GM19372 (cell line): ENCODE measurements at regions not wholly inside any gene's neighbourhood (a gene's known extent, or its start where the extent isn't known, plus 50 kb on each side); places are given as distances from the start of the nearest gene placed in this dataset.

Source experiments
- ATAC-seq: cut with Tn5 transposase; IDR thresholded peaks from one replicate; pipeline ENCODE4 v1.9.1; 2021; ENCODE audit warnings: mild to moderate bottlenecking, low read depth, moderate library complexity; ENCODE audit not compliant: unreplicated experiment

DNA sequence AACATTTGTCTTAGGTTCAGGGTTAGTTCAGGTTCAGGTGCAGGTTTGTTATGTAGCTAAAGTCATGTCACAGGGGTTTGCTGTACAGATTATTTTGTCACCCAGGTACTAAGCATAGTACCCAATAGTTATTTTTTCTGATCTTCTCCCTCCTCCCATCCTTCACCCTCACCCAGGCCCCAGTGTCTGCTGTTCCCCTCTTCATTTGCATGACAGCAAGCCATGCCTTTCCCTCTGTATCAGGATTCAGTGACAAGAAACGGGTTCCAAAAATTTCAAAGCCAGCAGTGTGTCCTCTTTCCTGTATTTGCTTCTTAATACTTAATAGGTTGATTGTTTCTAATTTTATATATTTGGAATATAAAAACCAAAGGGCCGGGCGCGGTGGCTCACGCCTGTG is 330.8 kb upstream of the SGCD start:
- ATAC-seq, result no peak

- ATAC-seq, result no peak
These were observed 328.7 kb upstream of the SGCD start for GRCh38 chr5:155998257-155998656.

DNA sequence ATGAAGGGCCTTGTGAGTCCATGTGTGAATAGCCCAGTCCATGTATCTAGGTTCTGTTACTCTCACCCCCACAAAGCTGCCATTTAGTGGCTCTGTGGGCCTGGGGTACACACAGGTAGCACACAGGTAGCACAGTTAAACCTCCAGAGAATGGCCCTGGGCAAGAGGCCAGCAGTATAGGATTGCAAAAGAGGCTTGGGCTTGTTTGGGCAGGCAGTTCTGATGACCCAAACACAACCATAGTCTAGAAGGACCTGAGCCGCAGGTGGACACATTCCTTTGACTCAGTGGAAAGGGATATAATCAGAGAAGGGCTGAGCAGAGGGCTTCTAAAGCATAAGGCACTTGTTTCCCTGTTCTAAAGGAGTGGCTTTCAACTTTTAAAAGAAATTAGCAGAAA is 326.8 kb upstream of the SGCD start:
- ATAC-seq, result no peak

DNA sequence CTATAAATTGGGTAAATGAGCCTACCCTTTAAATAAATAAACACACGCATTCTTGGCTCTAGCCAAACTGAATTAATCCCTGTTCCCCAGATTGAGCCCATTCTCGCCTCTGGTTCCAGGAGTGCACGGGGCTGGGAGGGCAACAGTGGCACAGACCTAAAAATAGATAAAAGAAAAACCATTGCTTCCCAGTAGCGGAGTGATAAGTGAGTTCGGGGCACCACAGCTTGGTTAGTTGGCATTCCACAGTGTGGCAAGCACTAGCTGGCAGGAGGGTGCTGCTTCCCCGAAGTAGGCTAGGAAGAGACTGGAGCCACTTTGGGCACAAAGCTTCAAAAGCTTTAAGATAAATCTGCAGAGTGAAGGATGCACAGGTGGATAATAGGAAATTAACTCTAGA is 322.2 kb upstream of the SGCD start:
- no peak for ATAC-seq

GRCh38 chr5:156006026-156006647 is 320.8 kb upstream of the SGCD start:
- no peak for ATAC-seq

DNA sequence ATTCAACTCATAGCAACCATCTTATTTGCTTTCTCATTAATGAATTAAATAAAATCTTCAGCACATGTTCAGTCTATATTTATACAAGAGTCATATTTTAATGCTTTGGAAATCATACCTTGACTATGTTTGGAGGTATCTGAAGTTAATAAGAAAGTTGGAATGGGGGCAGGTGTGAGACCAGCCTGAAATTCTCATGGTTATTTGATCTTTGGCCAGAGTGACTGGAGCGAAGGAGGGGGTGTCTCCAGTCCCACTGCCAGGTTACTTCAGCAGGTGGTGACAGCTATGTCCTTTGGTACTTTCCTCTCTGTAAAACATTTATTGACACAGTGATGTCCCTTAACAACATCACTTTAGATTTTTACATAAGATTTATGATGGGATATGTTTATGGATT is 318.1 kb upstream of the SGCD start:
- no peak for ATAC-seq

GRCh38 chr5:156009583-156009982 is 317.4 kb upstream of the SGCD start:
- ATAC-seq, result no peak

GRCh38 chr5:156015137-156015536 is 311.8 kb upstream of the SGCD start:
- ATAC-seq, result no peak

DNA sequence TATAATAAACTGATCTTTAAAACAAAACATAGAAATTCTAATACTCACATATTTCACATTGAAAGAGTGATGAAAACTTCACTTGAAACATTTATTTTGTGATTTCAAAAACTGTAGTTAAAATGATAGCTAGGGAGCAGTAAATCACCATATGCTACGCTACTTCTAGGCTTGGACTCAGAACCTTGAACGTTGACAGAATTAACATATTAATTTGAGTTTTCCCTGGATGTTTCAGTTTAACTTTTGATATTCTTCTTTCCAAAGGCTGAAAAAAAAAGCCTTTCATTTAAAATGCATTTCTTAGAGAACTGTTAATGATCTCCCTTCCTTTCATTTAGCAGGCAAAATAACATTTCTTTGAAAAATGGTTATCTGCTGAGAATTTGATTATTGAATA is 307.8 kb upstream of the SGCD start:
- no peak for ATAC-seq

GRCh38 chr5:156019571-156020180 is 307.3 kb upstream of the SGCD start:
- no peak for ATAC-seq

- no peak for ATAC-seq
These were observed 306.3 kb upstream of the SGCD start for GRCh38 chr5:156020647-156021046.

- no peak for ATAC-seq
These were observed 305.1 kb upstream of the SGCD start for GRCh38 chr5:156021866-156022265.

DNA sequence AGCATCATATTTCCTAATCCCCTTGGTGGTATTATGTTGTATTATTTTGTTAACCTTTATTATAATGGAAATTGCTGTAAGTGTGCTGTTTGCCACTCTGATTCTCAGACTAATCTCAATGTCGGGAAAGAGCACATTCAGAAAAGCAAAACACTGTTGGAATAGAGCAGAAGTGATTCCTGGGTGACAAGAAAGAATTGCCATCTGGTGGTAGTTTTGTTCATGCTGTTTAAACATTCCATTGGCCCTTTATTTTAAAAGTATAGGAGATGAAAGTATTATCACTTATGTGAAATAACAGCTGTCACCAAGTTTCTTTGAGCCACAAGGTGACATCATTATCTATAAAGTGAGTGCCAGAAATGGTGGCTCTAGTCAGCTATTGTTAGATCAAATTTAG is 301.3 kb upstream of the SGCD start:
- ATAC-seq, result no peak

- ATAC-seq, result no peak
These were observed 295.8 kb upstream of the SGCD start for GRCh38 chr5:156031181-156031580.

DNA sequence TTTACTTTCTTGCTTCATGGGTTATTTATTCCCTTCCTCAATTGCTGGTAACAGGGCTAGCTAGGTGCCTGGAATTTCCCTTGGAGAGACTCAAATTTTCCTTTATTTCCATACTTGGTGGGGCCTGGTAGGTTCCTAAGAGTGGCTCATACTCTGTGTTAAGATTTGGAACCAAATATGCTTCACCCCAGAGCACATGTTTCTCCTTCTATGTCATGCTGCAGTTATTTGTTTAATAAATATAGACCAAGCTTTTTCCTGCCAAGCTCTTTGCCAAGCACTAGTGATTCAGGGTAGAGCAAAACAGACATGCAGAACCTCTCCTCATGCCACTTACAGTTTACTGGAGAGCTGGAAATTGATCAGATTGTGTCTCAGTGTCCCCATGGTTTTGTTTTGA is 290.3 kb upstream of the SGCD start:
- ATAC-seq, result no peak

DNA sequence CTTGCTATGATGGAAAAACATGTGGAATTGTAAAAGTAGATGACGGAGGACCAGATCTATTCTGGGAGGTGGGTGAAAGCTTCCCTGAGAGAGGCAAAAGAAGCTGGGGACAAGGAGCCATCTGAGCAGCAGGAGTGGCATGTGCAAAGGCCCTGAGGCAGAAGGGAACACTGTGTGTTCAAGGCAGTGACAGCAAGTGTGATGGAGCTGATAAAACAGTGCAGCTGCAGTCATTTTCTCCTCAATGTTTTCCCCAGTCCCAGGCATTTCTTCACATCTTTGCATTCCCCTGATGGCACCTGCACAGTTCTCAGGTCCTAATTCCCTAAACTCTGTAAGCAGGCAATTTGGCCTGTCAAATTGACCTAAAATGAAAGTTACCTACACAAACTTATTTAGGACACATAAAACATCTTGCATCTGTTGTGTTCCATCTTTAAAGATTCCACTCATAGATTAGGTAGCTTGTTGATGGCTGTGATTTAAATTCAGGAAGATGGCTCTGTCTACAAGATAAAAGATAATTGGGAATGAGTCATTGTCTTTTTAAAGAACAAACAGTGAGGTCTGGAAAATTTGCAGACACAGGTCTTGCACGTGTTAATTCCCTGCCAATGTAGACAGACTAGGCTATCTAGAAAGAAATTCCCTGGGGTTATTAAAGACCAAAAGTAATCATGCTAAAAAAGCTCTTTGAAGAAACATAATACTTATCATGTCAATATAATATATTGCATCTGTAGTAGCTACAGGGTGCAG is 289.6 kb upstream of the SGCD start:
- no peak for ATAC-seq

- ATAC-seq, result no peak
These were observed 284.2 kb upstream of the SGCD start for GRCh38 chr5:156042726-156043125.

DNA sequence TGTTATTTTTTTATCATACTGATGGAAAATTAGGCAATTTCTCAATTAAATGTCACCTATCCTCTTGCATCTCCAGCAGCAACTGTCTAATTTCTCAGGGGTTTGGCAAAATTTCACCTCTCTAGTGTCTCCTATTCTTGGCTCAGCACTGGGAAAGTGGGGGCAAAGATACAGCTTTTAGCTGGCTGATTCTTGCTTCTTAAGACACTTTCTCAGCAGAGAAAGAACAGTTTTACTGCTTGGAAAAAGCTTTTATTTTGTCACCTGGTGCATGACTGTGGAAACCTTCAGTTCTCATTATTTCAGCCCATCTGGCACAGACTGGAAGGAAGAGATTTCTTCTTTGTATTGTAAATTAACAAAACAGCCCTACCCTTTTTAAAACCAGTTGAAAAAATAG is 283.6 kb upstream of the SGCD start:
- ATAC-seq, result no peak

- ATAC-seq, result no peak
These were observed 275.0 kb upstream of the SGCD start for GRCh38 chr5:156051972-156052371.

GRCh38 chr5:156052656-156053055 is 274.3 kb upstream of the SGCD start:
- no peak for ATAC-seq

- ATAC-seq, result no peak
These were observed 273.9 kb upstream of the SGCD start for GRCh38 chr5:156053056-156053455.

- no peak for ATAC-seq
These were observed 250.1 kb upstream of the SGCD start for GRCh38 chr5:156076912-156077311.
